A549 (cell line): ENCODE measurements at regions not wholly inside any gene's neighbourhood (a gene's known extent, or its start where the extent isn't known, plus 50 kb on each side); places are given as distances from the start of the nearest gene placed in this dataset.

ENCODE experiments used
- BHLHE40 ChIP-seq: IDR thresholded peaks from 2 replicates; pipeline ENCODE4 v1.6.1; 2012; ENCODE audit warnings: low read depth, low read length, inconsistent platforms
- EP300 ChIP-seq, 2 experiments: fragments of >200 bp; sonication (Bioruptor Twin); formaldehyde crosslinking; IDR thresholded peaks; 2 replicates in 1 of 2; 3 replicates in 1 of 2; pipeline ENCODE4 v1.6.1; 2016 to 2017
- HDAC2 ChIP-seq: fragments of 200-600 bp; sonication (generic); IDR thresholded peaks from 2 replicates; pipeline ENCODE4 v1.6.1; 2016
- JUN ChIP-seq, 2 experiments: fragments of >200 bp; sonication (Bioruptor Twin); formaldehyde crosslinking; IDR thresholded peaks; 2 replicates in 1 of 2; 3 replicates in 1 of 2; pipeline ENCODE4 v1.6.1; 2016 to 2017
- POLR2A ChIP-seq: IDR thresholded peaks from 2 replicates; pipeline ENCODE4 v1.6.1; 2012; ENCODE audit warnings: mild to moderate bottlenecking, low read length
- SMC3 ChIP-seq: fragments of >200 bp; sonication (Bioruptor Twin); formaldehyde crosslinking; IDR thresholded peaks from 3 replicates; pipeline ENCODE4 v1.6.1; 2018; ENCODE audit warnings: inconsistent platforms
- TF ChIP-seq, protein P1 (sequence below): fragments of >200 bp; sonication (Bioruptor Twin); formaldehyde crosslinking; IDR thresholded peaks from 3 replicates; pipeline ENCODE4 v1.5.1; 2016
- TF ChIP-seq, protein P2 (sequence below): IDR thresholded peaks from 2 replicates; pipeline ENCODE4 v1.6.1; 2012
- TF ChIP-seq, protein P3 (sequence below): fragments of 200-600 bp; sonication (generic); IDR thresholded peaks from 2 replicates; pipeline ENCODE4 v1.6.1; 2016; ENCODE audit warnings: antibody characterized with exemption, mild to moderate bottlenecking, moderate library complexity
- TF ChIP-seq, protein P4 (sequence below): fragments of 450-650 bp; IDR thresholded peaks from 2 replicates; pipeline ENCODE4 v1.6.1; 2014; ENCODE audit warnings: antibody characterized with exemption
- TF ChIP-seq, protein P5 (sequence below): fragments of >200 bp; sonication (Bioruptor Twin); formaldehyde crosslinking; IDR thresholded peaks from 2 replicates; pipeline ENCODE4 v1.6.1; 2016
- TF ChIP-seq, protein P6 (sequence below): IDR thresholded peaks from 2 replicates; pipeline ENCODE4 v1.6.1; 2012; ENCODE audit warnings: low read depth, borderline replicate concordance

DNA sequence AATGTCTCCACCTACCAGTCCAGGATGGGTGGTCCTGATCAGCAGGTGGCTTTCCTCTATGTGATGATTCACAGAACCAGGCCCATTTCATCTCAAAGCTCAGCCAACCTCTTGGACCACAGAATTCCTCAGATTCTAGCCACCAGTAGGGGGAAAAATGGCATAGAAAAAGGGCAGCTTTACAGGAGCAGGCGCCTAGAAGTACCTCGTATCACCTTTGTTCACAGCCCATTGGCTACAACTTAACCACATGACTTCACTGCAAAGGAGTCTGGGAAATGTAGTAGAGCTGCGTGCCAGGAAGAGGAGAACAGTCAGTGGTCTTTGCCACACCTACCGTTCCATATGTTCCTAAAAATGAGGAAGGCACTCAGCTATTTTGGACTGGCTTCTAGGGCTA is 62.8 kb upstream of the DTNA start:
- TF ChIP-seq, protein P1, sequence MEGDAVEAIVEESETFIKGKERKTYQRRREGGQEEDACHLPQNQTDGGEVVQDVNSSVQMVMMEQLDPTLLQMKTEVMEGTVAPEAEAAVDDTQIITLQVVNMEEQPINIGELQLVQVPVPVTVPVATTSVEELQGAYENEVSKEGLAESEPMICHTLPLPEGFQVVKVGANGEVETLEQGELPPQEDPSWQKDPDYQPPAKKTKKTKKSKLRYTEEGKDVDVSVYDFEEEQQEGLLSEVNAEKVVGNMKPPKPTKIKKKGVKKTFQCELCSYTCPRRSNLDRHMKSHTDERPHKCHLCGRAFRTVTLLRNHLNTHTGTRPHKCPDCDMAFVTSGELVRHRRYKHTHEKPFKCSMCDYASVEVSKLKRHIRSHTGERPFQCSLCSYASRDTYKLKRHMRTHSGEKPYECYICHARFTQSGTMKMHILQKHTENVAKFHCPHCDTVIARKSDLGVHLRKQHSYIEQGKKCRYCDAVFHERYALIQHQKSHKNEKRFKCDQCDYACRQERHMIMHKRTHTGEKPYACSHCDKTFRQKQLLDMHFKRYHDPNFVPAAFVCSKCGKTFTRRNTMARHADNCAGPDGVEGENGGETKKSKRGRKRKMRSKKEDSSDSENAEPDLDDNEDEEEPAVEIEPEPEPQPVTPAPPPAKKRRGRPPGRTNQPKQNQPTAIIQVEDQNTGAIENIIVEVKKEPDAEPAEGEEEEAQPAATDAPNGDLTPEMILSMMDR: no peak
- TF ChIP-seq, protein P2, sequence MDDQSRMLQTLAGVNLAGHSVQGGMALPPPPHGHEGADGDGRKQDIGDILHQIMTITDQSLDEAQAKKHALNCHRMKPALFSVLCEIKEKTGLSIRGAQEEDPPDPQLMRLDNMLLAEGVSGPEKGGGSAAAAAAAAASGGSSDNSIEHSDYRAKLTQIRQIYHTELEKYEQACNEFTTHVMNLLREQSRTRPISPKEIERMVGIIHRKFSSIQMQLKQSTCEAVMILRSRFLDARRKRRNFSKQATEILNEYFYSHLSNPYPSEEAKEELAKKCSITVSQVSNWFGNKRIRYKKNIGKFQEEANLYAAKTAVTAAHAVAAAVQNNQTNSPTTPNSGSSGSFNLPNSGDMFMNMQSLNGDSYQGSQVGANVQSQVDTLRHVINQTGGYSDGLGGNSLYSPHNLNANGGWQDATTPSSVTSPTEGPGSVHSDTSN: no peak
- TF ChIP-seq JUN (IDR thresholded peaks at IDR 0.05): no peak
- TF ChIP-seq, protein P3, sequence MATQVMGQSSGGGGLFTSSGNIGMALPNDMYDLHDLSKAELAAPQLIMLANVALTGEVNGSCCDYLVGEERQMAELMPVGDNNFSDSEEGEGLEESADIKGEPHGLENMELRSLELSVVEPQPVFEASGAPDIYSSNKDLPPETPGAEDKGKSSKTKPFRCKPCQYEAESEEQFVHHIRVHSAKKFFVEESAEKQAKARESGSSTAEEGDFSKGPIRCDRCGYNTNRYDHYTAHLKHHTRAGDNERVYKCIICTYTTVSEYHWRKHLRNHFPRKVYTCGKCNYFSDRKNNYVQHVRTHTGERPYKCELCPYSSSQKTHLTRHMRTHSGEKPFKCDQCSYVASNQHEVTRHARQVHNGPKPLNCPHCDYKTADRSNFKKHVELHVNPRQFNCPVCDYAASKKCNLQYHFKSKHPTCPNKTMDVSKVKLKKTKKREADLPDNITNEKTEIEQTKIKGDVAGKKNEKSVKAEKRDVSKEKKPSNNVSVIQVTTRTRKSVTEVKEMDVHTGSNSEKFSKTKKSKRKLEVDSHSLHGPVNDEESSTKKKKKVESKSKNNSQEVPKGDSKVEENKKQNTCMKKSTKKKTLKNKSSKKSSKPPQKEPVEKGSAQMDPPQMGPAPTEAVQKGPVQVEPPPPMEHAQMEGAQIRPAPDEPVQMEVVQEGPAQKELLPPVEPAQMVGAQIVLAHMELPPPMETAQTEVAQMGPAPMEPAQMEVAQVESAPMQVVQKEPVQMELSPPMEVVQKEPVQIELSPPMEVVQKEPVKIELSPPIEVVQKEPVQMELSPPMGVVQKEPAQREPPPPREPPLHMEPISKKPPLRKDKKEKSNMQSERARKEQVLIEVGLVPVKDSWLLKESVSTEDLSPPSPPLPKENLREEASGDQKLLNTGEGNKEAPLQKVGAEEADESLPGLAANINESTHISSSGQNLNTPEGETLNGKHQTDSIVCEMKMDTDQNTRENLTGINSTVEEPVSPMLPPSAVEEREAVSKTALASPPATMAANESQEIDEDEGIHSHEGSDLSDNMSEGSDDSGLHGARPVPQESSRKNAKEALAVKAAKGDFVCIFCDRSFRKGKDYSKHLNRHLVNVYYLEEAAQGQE: no peak
- TF ChIP-seq POLR2A: no peak
- no peak for TF ChIP-seq HDAC2
- TF ChIP-seq BHLHE40: no peak
- TF ChIP-seq, protein P4, sequence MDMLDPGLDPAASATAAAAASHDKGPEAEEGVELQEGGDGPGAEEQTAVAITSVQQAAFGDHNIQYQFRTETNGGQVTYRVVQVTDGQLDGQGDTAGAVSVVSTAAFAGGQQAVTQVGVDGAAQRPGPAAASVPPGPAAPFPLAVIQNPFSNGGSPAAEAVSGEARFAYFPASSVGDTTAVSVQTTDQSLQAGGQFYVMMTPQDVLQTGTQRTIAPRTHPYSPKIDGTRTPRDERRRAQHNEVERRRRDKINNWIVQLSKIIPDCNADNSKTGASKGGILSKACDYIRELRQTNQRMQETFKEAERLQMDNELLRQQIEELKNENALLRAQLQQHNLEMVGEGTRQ: no peak
- no peak for TF ChIP-seq SMC3
- TF ChIP-seq, protein P5, sequence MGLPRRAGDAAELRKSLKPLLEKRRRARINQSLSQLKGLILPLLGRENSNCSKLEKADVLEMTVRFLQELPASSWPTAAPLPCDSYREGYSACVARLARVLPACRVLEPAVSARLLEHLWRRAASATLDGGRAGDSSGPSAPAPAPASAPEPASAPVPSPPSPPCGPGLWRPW: no peak
- no peak for TF ChIP-seq EP300 (IDR thresholded peaks at IDR 0.05)
- TF ChIP-seq, protein P6, sequence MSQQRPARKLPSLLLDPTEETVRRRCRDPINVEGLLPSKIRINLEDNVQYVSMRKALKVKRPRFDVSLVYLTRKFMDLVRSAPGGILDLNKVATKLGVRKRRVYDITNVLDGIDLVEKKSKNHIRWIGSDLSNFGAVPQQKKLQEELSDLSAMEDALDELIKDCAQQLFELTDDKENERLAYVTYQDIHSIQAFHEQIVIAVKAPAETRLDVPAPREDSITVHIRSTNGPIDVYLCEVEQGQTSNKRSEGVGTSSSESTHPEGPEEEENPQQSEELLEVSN: no peak
